Cerebellar cortex (tissue), 1 donor: ENCODE measurements at regions not wholly inside any gene's neighbourhood (a gene's known extent, or its start where the extent isn't known, plus 50 kb on each side); places are given as distances from the start of the nearest gene placed in this dataset.

Source experiments
- DNase-seq: peaks from one replicate; pipeline ENCODE4 v3.0.0-alpha.2; 2015; ENCODE audit warnings: low spot score

DNA sequence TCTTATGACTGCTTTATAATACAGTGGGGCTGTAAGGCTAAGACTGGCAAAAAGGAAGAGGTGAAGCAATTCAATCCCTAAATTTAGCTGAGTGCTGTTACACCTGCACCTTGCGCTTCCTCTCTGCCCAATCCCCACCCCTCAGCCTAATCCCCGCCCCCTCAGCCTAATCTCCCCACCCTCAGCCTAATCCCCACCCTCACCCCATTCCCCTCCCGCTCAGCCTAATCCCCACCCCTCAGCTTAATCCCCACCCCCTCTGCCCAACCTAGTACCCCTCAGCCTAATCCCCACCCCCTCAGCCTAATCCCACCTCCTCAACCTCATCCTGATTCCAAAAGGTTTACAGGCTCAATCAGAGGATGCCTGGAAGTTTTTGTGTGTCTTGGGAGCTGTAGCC, 155.5 kb downstream of the PMP22 start:
- no peak for DNase-seq

DNA sequence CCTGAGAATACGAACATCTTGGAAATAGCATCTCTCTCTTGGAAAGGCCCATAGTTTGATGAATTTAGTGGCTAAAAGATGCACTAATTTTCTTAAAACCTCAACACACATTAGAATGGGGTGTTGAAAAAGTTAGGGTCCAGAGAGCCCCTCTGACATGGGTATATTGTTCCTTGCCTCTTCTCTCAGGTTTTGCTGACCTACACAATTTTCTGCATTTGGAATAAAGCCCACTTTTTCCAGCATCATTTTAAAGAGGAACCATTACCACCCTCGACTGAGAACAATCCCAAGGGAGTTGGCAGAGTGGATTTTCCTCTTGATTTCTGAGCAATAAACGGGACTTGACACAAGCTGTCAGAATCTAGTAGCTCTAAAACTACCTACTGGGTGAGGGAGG, 156.1 kb downstream of the PMP22 start:
- DNase-seq = no peak

DNA sequence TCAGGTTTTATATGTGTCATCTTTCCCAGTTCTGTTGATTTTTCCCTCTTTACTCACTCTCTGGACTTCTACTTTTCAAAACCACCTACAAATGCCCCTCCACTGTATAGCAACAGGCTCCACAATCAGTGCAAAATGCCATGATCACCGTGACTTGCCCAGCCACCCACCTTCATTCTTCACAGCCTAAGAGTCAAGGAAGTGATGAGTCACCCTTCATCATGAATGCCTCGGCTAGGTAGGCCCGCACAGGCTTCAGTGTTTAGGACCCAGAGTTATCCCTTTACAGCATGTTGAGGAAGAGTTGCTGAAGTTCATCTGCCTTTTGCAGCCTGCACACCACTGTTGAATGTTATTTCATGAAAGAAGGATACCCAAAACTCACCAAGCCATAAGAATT, 158.6 kb downstream of the PMP22 start:
- DNase-seq = no peak

DNA sequence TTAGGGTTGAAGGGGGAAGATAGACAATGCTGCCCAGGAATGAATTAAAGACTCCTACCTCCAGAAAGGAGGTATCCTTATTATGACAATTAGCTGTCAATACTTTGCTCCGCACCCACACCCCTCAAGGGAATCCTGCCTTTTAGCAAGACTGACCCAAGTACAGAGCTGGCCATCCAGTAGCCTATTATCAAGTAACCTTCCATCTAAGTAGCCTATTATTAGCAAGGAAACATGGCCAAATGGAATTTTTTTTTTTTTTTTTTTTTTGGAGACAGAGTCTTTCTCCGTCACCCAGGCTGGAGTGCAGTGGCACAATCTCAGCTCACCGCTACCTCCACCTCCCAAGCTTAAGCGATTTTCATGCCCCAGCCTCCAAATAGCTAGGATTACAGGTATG, 161.3 kb downstream of the PMP22 start:
- no peak for DNase-seq

DNA sequence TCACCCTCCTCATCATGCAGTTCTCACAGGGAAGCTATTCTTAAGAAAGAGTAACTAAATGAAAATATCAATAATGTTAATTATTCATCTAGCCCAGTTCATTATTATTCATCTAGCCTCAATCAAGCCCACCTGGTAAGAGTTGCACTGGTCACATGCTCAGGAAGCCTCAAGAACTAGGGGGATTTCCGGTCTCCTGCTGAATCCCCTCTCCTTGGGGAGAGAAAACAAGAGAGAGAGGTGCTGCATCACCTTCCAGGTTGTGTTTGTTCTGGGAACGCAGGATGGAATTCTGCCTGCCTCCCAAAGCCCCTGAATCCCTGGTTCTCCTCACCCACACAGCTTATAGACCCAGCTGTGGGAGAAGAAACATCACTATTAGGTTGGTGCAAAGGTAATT, 164.0 kb downstream of the PMP22 start:
- no peak for DNase-seq

DNA sequence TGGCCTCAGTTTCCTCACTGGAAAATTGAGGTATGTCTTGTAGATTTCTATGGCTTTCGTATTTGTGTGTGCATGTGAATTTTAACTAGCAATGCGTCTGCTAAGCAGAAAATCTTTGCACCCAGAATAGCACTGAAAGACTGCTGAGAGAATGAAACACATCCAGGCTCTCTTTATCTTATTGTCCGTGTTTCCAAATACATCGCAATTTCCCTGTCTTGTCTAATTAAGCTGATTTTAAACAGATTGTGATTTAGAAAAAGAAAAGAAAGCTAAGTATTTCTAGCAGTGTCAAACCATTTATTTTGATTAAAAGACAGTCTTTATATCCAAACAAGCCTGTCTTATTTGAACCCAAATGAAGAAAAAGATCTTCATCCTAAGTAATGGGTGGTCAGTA, 168.6 kb downstream of the PMP22 start:
- DNase-seq = no peak

DNA sequence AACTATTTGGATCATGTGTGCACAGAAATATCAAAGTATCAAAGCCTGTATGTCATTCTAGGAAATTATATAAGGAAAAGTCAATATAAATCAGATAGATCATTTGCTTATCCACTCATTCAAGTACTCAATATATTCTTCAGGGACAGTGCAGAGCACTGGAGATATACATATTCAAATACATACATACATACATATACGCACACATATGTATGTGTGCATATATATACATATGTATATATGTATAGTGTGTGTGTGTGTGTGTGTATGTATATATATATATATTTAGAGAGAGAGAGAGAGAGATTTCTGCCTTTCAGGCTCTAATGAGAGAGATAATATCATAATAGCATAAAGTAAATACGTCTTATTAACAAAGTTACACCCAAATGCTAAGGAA, 169.2 kb downstream of the PMP22 start:
- DNase-seq = no peak

DNA sequence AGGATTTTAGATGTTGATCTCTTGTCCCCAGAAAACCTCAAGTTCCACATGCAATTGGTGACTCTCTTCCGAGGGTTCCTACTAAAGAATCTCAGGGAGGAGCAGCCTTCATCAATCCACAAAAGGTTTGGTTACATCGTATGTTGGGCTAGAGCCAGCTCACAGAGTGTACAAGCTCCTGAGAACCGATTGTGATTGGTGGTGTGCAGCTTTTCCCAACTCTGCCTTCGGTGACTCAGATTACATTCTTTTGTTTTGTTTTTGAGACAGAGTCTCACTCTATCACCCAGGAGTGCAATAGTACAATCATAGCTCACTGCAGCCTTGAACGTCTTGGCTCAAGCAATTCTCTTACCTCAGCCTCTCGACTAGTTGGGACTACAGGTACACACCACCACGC, 172.4 kb downstream of the PMP22 start:
- DNase-seq = no peak

DNA sequence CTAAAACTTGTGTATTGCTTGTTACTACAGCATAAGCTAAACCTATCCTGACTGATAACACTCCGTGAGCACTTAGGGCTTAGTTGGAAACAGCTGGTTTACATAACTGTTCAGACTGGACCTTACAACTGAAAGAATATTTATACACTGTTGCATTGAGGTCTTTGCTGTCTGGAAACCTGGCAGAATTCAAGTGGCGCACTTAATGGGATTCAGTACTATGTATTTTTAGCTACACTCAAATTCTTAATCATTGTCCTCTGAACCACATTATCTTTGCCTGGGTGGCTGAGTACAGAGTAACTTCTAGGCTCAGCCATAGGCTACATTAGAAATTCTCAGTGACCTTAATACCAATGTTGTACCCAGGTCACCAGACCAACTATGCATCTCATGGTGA, 172.9 kb downstream of the PMP22 start:
- DNase-seq = no peak

DNA sequence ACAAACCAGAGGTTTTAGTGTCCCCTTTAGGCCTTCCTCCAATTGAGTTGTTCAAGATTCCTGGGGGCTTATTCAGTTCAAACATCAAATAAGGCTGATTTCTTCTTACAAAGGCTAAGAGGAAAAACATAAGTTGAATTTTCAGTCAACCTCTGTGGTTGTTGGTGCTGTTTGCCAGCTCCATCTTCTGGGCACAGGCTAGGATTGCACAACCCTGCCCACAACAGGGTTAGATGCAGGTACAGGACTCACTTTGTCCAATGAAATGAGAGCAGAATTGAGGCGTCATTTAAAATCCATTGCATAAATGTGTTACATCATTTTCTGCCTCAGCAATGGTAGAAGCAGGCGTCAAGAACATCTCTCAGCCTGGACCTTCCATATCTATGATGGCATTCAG, 173.3 kb downstream of the PMP22 start:
- no peak for DNase-seq

DNA sequence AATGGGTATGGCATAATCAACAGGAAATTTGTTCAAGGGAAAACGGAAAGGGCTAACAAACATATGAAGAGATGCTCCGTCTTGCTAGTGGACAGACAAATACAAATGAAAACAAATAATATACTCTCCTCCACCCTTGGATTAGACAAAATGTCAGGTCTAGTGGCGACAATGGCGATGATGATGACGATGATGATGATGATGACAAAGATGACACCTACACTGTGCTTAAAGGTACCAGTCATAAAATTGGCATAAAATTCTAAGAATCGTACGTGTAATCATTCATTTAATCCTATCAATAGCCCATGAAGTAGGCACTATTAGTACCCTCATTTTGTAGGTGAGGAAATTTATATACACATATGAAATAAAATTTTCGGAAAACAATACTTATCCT, 174.6 kb downstream of the PMP22 start:
- no peak for DNase-seq

DNA sequence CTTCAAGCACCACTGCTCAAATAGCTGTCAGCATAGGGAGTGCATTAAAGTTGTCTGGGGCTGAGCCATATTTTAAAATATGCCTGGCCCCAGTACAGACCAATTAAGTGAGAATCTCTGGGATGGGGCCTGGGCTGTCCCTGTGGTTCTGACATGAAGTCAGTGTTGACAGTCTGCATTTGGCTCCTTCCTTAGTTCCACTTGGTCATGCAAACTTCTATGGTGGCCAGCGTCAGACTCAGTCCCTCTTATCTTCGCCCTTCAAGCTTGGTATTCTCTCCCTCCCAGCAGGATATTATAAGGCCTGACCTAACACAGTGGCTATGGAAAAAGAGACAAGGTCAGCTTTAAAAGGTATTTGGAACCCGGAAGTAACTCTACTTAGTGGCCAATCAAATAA, 177.2 kb downstream of the PMP22 start:
- no peak for DNase-seq

DNA sequence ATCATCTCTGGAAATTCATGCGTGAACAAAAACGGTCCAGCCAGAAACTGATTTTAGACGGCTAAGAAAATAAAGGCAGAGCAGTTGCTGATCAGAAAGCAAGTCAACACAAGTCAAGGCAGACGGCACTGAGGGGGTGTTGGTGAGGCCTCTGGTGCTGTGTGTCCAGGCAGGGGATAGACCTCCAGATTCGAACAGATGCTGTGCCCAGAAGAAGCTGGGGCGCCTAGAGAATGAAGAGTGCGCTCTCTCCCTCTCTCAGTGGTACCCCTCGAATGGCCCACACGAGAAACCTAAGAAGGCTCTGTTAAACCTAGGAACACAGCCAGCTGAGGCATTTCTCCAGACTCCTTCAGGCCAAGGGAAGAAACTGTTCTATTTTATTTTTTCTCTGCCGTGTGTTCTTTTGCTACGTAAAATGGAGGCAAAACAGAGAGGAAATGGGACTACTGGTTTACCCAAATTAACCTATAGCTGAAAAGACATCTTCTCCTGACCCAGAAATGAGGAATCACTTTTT, 178.3 kb downstream of the PMP22 start:
- DNase-seq = no peak

DNA sequence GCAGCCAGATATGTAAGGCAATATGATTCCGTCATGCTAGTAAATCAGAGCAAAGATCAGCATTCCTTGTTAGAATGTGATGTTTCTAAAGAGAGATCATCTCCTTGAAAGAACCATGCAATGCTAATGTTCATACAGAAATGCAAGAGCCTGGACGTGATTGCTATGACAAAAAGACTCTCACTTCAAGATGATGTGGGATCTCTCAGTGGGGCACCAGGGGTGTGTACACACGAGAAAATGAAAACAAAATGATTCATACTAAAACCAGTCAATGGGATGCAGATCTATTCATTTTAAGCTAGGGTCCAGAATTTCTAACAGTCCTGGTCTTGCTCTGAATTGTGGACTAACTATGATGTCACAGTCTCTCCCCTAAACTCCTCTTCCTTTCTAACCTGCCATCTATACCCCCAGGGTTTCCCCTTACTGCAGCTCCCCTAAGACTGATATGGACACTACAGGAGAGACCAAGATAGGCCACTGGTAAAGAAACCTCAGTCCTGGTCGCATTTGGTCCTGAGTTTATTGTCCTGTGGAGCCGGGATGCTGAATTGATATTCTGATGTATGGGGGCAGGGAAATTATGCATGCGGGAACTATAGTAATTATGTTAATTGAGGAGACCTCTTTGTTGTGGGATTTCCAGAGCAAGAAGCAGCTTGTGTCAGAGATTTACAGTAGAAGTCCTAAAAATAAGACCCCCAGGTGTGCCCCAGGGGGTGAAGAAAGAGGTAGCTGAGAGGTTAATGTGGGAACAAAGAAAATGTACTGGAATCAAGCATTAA, 179.0 kb downstream of the PMP22 start:
- DNase-seq = no peak

DNA sequence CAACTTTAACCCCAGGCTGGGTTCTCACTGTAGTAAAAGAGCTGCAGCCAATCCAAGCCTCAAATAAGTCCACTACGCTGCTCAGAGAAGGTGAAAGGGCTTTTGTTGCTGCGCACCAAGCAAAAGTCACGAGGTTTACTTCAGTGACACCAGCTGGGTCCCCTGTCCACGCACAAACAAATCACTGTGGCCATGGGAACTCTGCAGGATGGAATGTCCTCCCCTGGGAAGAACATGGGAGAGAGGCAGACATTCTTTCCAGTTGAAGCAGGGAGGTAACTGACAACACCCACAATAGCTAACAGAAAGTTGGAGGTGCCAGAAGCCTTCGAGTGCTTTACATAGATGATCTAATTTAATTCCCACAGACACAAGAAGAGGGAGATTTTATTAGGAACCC, 181.9 kb downstream of the PMP22 start:
- no peak for DNase-seq

DNA sequence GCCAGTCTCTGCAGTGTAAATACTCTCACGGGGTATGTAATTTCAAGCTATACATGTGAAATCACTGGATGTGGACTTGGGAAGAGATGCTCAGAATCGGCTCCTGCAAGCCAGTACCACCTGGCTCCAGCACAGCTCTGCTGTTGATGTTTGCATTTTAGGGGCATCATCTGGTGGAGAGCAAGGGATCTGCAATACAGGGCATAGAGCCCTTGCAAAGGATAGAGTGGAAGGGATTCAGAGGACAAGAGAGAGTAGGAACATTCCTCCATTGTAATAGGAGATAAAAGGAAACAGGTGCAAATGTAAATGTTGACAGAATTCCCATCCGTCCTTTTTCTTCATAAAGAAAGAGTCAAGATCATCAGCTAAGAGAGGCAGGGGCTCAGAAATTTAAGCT, 184.1 kb downstream of the PMP22 start:
- no peak for DNase-seq

DNA sequence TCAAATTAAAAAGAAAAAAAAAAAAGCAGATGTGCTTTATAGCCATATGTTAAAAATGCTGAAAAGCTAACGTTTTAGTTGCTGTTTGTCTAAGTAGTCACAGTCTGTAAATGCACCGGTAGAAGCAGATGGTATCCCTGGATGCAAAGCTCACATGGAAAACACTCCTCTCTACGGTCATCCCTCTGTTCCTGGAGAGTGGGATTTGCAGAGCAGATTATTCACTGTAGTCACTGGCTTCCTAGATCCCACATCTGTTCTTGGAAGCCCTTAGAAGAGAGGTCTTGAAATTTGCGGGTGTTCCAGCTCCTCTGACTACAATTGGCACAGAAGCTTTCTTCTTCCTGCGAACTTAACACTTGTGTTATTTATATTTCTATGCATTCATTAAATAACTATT, 186.6 kb downstream of the PMP22 start:
- DNase-seq = no peak

DNA sequence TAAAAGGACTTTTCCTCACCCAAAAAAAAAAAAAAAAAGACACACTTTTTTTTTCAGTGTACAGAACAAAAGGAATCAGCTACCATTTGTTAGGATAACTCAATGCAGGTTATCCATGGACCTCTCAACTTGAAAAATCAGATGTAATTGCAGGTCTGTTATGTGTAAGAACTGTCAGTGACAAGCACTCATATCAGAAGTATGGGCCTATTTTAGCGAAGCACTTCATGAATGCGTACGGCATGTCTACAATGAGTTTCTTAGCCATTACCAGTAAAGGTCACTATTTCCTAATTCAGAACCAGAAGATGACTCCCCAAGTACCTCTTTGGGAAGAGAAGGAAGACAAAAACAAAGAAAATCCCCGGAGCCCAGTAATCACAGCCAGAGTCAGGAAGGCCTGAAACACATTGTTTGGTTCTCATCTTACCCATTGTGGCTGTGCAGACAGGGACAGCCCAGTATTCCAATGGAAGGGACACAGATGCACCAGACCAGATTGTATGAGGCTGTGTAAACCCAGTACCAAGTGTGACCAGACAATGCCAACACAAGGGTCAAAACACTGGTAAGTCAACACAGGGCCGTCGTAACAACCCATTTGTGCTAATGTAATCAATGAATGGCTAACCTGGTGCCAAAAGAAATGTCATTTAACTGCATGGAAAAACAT, 188.0 kb downstream of the PMP22 start:
- no peak for DNase-seq

DNA sequence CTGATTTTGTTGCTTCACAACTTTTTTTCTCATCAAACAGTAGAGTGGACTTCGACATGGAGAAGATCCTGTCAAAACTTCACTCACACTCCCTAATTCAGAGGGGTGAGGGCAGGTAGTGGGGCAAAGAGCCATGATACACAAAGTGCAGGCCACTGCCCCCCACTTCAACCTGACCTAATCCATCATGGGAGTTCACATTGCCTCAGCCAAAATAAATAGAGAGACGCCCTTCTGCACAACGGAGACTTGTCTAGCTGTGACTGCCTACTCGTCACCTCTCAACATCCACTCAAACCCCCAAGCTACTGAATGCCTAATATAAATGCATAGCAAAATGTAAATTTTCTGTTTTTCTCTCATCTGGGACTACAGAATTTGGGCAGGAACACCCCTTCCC, 213.2 kb downstream of the PMP22 start:
- no peak for DNase-seq

DNA sequence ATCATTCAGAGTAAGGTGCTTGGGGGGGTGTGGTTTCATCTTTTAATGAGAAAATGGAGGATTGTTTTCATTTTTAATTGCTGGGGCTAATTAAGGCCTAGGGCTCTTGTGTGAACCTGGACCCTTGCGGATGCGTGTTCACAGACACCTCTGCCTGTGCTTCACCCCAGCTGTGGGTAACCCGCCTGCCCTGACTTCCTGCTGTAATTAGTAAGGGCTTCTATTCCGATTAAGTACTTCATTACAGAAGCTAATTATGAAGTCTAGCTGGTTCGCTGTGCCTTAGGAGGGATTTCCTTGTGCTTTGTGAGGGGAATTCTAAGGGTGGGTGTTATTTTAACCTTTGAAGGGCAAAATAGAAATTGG, 215.3 kb downstream of the PMP22 start:
- DNase-seq = no peak

DNA sequence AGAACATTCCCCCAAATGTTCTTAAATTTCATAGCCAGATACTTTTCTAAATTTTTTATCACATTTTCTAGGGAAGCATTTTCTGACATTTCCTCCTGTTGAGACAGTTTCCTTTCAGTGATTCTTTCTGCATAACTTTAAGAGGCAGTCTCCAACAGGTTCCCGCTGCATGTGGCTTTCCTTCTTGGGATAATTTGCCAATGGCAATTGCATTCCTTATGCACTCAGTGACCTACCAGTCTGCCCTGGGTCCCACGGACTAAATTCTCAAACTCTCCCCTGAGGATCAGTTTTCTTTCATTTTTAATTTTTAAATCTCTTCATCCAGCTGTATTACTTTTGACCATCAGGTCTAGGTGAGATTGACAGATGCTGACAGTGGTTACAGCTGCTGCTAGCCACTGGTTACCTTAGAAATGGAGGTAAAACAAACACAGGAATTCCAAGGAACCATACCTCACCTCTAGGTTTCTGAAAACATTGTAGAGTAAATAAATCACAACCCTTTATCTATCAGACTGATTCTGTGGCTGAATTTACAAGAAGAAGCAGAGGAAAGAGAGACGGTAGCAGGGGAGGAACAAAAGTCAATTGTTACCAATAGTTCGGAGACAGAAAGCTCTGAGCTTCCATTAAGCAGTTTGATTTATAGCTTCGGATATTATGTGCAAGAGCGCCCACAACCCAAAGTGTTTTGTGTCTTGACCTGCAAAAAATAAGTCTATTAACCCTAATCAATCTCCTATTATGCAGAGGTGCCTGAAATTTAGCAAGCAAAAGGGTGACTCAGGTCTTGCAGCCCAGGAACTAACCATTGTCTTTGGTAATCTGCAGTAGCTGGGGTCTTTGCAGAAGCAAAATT, 216.0 kb downstream of the PMP22 start:
- no peak for DNase-seq

DNA sequence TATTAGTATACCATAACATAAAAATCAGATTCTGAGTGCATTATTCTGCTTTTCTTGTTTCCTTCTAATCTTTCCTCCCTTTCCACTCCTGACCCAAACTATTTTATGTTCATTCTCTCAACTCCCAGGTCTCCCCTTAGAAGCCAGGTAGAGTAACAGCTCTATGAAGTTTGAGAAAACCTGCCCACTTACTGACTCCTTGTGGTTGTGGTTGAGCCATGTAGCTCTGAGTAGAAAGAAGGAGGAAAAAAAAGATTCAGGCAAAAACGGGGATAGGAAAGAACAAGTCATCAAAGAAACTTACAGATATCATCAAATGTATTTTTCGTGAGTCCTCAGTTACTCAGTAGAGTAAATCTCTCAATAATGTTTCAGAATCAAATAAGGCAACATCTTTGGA, 216.7 kb downstream of the PMP22 start:
- DNase-seq = no peak

DNA sequence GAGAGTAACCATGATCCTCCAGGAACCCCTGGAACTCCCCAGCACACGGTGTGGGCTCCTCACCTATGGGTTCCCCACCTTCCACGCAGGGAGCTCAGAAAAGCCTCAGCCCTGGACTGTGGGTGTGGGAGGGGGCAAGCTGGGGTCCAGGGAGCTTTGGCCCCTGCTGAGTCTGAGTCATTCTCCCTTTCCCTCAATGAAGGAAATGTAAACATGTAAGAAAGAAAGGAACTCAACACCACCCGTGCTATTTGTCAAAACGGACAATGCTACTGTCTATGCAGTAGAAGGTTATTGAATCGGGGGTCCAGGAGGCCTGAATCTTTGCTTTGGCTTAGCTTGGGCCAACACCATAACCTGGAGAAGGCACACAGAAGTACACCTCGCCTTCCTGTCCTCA, 222.8 kb downstream of the PMP22 start:
- no peak for DNase-seq
